IMR-90 (cell line): ENCODE measurements at regions not wholly inside any gene's neighbourhood (a gene's known extent, or its start where the extent isn't known, plus 50 kb on each side); places are given as distances from the start of the nearest gene placed in this dataset.

ENCODE experiments used
- ATAC-seq: fragments of 200-7000 bp; cut with Tn5 transposase; 2 replicates; pipeline ENCODE4 v1.9.1; 2020; ENCODE audit warnings: low read depth, mild to moderate bottlenecking, moderate library complexity
- BruUV-seq: library from RNA; stranded (reverse); fragments of 400-500 nt; replicated peaks from 2 replicates; lab custom pipeline; 2021; lab: Mats Ljungman, UMichigan
- CTCF ChIA-PET: fragments of 300-600 bp; formaldehyde crosslinking; extraction: SDS; loops from one replicate; lab custom pipeline; 2021; ENCODE audit warnings: antibody characterized with exemption; lab: Yijun Ruan, JAX
- POLR2A ChIA-PET: fragments of 300-600 bp; sonication (Branson Sonifier 250); formaldehyde crosslinking; loops from one replicate; lab custom pipeline; 2022; ENCODE audit warnings: antibody characterized with exemption; ENCODE audit not compliant: unreplicated experiment; lab: Charles Lee
- DNase-seq: peaks from one replicate; pipeline ENCODE4 v3.0.0; 2013
- H2AFZ ChIP-seq: replicated peaks from 2 replicates; pipeline ENCODE3; 2013; ENCODE audit warnings: low read length, mild to moderate bottlenecking; ENCODE audit not compliant: poor library complexity
- H2AK5ac ChIP-seq: 2 replicates; pipeline ENCODE4 v1.6.1; 2013; ENCODE audit warnings: low read depth, low read length, inconsistent platforms
- H2AK9ac ChIP-seq: replicated peaks from 2 replicates; pipeline ENCODE3; 2013; ENCODE audit warnings: mild to moderate bottlenecking, low read depth, low read length, moderate library complexity; ENCODE audit not compliant: poor library complexity
- H2BK120ac ChIP-seq: 2 replicates; pipeline ENCODE4 v1.6.1; 2013; ENCODE audit warnings: low read depth, low read length, inconsistent platforms
- H2BK15ac ChIP-seq: 3 replicates; pipeline ENCODE4 v1.6.1; 2013; ENCODE audit warnings: low read depth, low read length, inconsistent platforms
- H2BK20ac ChIP-seq: 2 replicates; pipeline ENCODE4 v1.6.1; 2013; ENCODE audit warnings: low read depth, mild to moderate bottlenecking, inconsistent platforms, low read length, moderate library complexity
- H2BK5ac ChIP-seq: 2 replicates; pipeline ENCODE4 v1.6.1; 2013; ENCODE audit warnings: mild to moderate bottlenecking, low read depth, low read length, inconsistent platforms; ENCODE audit not compliant: poor library complexity, severe bottlenecking
- H3K14ac ChIP-seq: replicated peaks from 2 replicates; pipeline ENCODE4 v1.6.1; 2013; ENCODE audit warnings: low read depth, low read length, inconsistent platforms
- H3K18ac ChIP-seq: 2 replicates; pipeline ENCODE4 v1.6.1; 2013; ENCODE audit warnings: low read depth, low read length, control low read depth
- H3K23ac ChIP-seq: 2 replicates; pipeline ENCODE4 v1.6.1; 2013; ENCODE audit warnings: low read depth, low read length, inconsistent platforms
- H3K27ac ChIP-seq: 2 replicates; pipeline ENCODE4 v1.5.1; 2013; ENCODE audit warnings: mild to moderate bottlenecking, control low read depth, low read length; ENCODE audit not compliant: insufficient read depth
- H3K27me3 ChIP-seq: 2 replicates; pipeline ENCODE4 v1.6.1; 2013; ENCODE audit warnings: low read length; ENCODE audit not compliant: control insufficient read depth, insufficient read depth
- H3K36me3 ChIP-seq: 2 replicates; pipeline ENCODE4 v1.6.1; 2013; ENCODE audit warnings: low read length, mixed read lengths; ENCODE audit not compliant: control insufficient read depth, insufficient read depth
- H3K4ac ChIP-seq: 2 replicates; pipeline ENCODE4 v1.6.1; 2013; ENCODE audit warnings: low read depth, low read length, inconsistent platforms
- H3K4me1 ChIP-seq: 2 replicates; pipeline ENCODE4 v1.6.1; 2013; ENCODE audit warnings: low read length, mixed read lengths; ENCODE audit not compliant: control insufficient read depth, insufficient read depth
- H3K4me2 ChIP-seq: 2 replicates; pipeline ENCODE4 v1.6.1; 2013; ENCODE audit warnings: low read depth, mild to moderate bottlenecking, control low read depth, low read length, moderate library complexity
- H3K4me3 ChIP-seq: 2 replicates; pipeline ENCODE4 v1.5.1; 2013; ENCODE audit warnings: low read depth, mild to moderate bottlenecking, control low read depth, low read length, moderate library complexity; ENCODE audit not compliant: insufficient read depth
- H3K56ac ChIP-seq: 2 replicates; pipeline ENCODE4 v1.6.1; 2013; ENCODE audit warnings: low read length, inconsistent platforms; ENCODE audit not compliant: insufficient read depth; ENCODE audit errors: extremely low read depth
- H3K79me1 ChIP-seq, 2 experiments: 2 replicates each; pipeline ENCODE4 v1.6.1; 2013; ENCODE audit warnings: low read length in 2 of 2, inconsistent platforms in 1 of 2, low read depth in 1 of 2
- H3K9ac ChIP-seq: 2 replicates; pipeline ENCODE4 v1.6.1; 2013; ENCODE audit warnings: low read depth, low read length, control low read depth
- H3K9me1 ChIP-seq: 2 replicates; pipeline ENCODE4 v1.6.1; 2013; ENCODE audit warnings: low read length, inconsistent platforms; ENCODE audit not compliant: insufficient read depth
- H3K9me3 ChIP-seq: 2 replicates; pipeline ENCODE4 v1.6.1; 2013; ENCODE audit warnings: low read length; ENCODE audit not compliant: control insufficient read depth, insufficient read depth
- H4K20me1 ChIP-seq: 2 replicates; pipeline ENCODE4 v1.6.1; 2013; ENCODE audit warnings: low read length, inconsistent platforms; ENCODE audit not compliant: insufficient read depth
- H4K5ac ChIP-seq: 2 replicates; pipeline ENCODE4 v1.6.1; 2013; ENCODE audit warnings: mild to moderate bottlenecking, low read depth, low read length, control low read depth
- H4K8ac ChIP-seq, 2 experiments: 2 replicates each; pipeline ENCODE4 v1.6.1; 2013; ENCODE audit warnings: low read depth in 2 of 2, low read length in 2 of 2, control low read depth in 1 of 2, inconsistent platforms in 1 of 2
- H4K91ac ChIP-seq: 2 replicates; pipeline ENCODE4 v1.6.1; 2013; ENCODE audit warnings: low read depth, low read length, inconsistent platforms; ENCODE audit not compliant: insufficient read depth
- BHLHE40 ChIP-seq: fragments of 150-350 bp; IDR thresholded peaks from 2 replicates; pipeline ENCODE4 v1.6.1; 2016; ENCODE audit warnings: mild to moderate bottlenecking, low read depth, low read length
- CEBPB ChIP-seq: IDR thresholded peaks from 2 replicates; pipeline ENCODE4 v1.6.1; 2012; ENCODE audit warnings: low read depth, low read length, improper control_type of control experiment
- CHD1 ChIP-seq: IDR thresholded peaks from 2 replicates; pipeline ENCODE4 v1.6.1; 2012; ENCODE audit warnings: low read depth, low read length, improper control_type of control experiment
- FOS ChIP-seq: fragments of 150-350 bp; IDR thresholded peaks from 2 replicates; pipeline ENCODE4 v1.6.1; 2016; ENCODE audit warnings: low read depth, low read length
- MAZ ChIP-seq: IDR thresholded peaks from 2 replicates; pipeline ENCODE4 v1.6.1; 2012; ENCODE audit warnings: low read depth, mild to moderate bottlenecking, low read length, improper control_type of control experiment, moderate library complexity, borderline replicate concordance
- NFE2L2 ChIP-seq: fragments of 150-350 bp; IDR thresholded peaks from 2 replicates; pipeline ENCODE4 v1.6.1; 2016; ENCODE audit warnings: low read depth, mild to moderate bottlenecking, low read length
- POLR2A ChIP-seq: IDR thresholded peaks from 2 replicates; pipeline ENCODE4 v1.6.1; 2012; ENCODE audit warnings: mild to moderate bottlenecking, low read depth, low read length
- RFX5 ChIP-seq: IDR thresholded peaks from 2 replicates; pipeline ENCODE4 v1.8.0; 2012; ENCODE audit warnings: low read depth, mild to moderate bottlenecking, low read length, moderate library complexity
- SMC3 ChIP-seq: fragments of 150-350 bp; IDR thresholded peaks from 2 replicates; pipeline ENCODE4 v1.6.1; 2016; ENCODE audit warnings: low read depth, mild to moderate bottlenecking, antibody characterized with exemption, low read length, moderate library complexity
- WGBS, 2 experiments: methylation state at CpG; one replicate each; pipeline versions ENCODE4 v1.1.5 to v1.1.7; 2013; ENCODE audit warnings: missing lambda C conversion rate in 2 of 2; ENCODE audit not compliant: insufficient read length in 1 of 2; ENCODE audit errors: extremely low coverage in 2 of 2; 5-methylcytosine and 5-hydroxymethylcytosine counted together
- dilution Hi-C: fragments of 300-500 bp; cut with HindIII; formaldehyde crosslinking; loops from one replicate; pipeline ENCODE4 v1.14.3; 2018; ENCODE audit warnings: low sequenced_read_pairs; ENCODE audit not compliant: unreplicated experiment
- in situ Hi-C: fragments of 300-500 bp; cut with MboI; formaldehyde crosslinking; loops from 3 replicates; pipeline ENCODE4 v1.14.3; 2019; ENCODE audit warnings: low sequenced_read_pairs, inconsistent platforms, mixed read lengths
- intact Hi-C: fragments of 100-400 bp; cut with micrococcal nuclease; formaldehyde crosslinking; loops from 2 replicates; pipeline ENCODE4 v1.10.0; 2022
- TF ChIP-seq, protein P1 (sequence below): fragments of 150-350 bp; IDR thresholded peaks from 2 replicates; pipeline ENCODE4 v1.6.1; 2017; ENCODE audit warnings: mild to moderate bottlenecking, antibody characterized with exemption, low read length, low read depth

GRCh38 chr10:120749856-120750566, 101.2 kb upstream of the WDR11 start:
- Histone ChIP-seq H3K4me1 (no peaks in the 10 kb centered on the region), H3K9me1 (no peaks in the 10 kb centered on the region), H3K18ac (no peak overlapping the region), H2BK120ac (no peak overlapping the region), H2AK5ac (no peak overlapping the region), H4K20me1 (no peaks in the 10 kb centered on the region), H3K36me3 (no peaks in the 10 kb centered on the region), H3K27me3 (no peaks in the 10 kb centered on the region), H2BK20ac (no peak overlapping the region), H2BK5ac (no peak overlapping the region), H3K56ac (no peak overlapping the region), H3K9me3 (no peaks in the 10 kb centered on the region), H3K4me2 (no peak overlapping the region), H3K4me3 (no peak overlapping the region), H3K23ac (no peak overlapping the region), H2AFZ (no peak overlapping the region), H2AK9ac (no peak overlapping the region), H3K4ac (no peak overlapping the region), H3K27ac (no peak overlapping the region), H3K14ac (no peak overlapping the region), H3K79me1 (no peaks in the 10 kb centered on the region), H2BK15ac (no peak overlapping the region), H4K91ac (no peak overlapping the region), H4K8ac (no peak overlapping the region), H3K9ac (no peak overlapping the region), H4K5ac (no peak overlapping the region)
- intact Hi-C loops (no loop called here), in situ Hi-C loops (no loop called here), dilution Hi-C loops (no loop called here)
- no peak for TF ChIP-seq CHD1
- no peak for TF ChIP-seq BHLHE40
- TF ChIP-seq RFX5 = no peak
- no peak for TF ChIP-seq POLR2A
- TF ChIP-seq, protein P1, sequence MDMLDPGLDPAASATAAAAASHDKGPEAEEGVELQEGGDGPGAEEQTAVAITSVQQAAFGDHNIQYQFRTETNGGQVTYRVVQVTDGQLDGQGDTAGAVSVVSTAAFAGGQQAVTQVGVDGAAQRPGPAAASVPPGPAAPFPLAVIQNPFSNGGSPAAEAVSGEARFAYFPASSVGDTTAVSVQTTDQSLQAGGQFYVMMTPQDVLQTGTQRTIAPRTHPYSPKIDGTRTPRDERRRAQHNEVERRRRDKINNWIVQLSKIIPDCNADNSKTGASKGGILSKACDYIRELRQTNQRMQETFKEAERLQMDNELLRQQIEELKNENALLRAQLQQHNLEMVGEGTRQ = no peak
- no peak for TF ChIP-seq CEBPB
- TF ChIP-seq MAZ = no peak
- no peak for TF ChIP-seq SMC3
- no peak for TF ChIP-seq FOS
- no peak for TF ChIP-seq NFE2L2
- WGBS, 2 experiments = 28 to 100% methylated on average over 2 of the region's 11 CpGs
- ATAC-seq = no peak
- CTCF ChIA-PET = no interaction called here
- POLR2A ChIA-PET = no interaction called here
- BruUV-seq = no TSS peak
- no peak for DNase-seq
